GM12892 (cell line): ENCODE measurements at regions not wholly inside any gene's neighbourhood (a gene's known extent, or its start where the extent isn't known, plus 50 kb on each side); places are given as distances from the start of the nearest gene placed in this dataset.
"Not testable (repeated sequence)": the region's sequence is repeated elsewhere in the genome, so short reads cannot be mapped to it uniquely, and the experiment has no call there.

Source experiments
- DNase-seq: peaks from one replicate; pipeline ENCODE4 v3.0.0; 2011; ENCODE audit not compliant: insufficient read length
- FAIRE-seq: peaks from 2 replicates; lab custom pipeline; 2011; peaks lifted over from hg19 to GRCh38; lab: Jason Lieb, UNC
- POLR2A ChIP-seq: IDR thresholded peaks from 2 replicates; pipeline ENCODE4 v1.6.1; 2011; ENCODE audit warnings: low read depth, low read length, control low read depth
- POLR2AphosphoS5 ChIP-seq: IDR thresholded peaks from 2 replicates; pipeline ENCODE4 v1.6.1; 2011; ENCODE audit warnings: low read depth, low read length, control low read depth
- TAF1 ChIP-seq: IDR thresholded peaks from 2 replicates; pipeline ENCODE4 v1.6.1; 2011; ENCODE audit warnings: low read depth, mild to moderate bottlenecking, control low read depth, low read length, borderline replicate concordance

DNA sequence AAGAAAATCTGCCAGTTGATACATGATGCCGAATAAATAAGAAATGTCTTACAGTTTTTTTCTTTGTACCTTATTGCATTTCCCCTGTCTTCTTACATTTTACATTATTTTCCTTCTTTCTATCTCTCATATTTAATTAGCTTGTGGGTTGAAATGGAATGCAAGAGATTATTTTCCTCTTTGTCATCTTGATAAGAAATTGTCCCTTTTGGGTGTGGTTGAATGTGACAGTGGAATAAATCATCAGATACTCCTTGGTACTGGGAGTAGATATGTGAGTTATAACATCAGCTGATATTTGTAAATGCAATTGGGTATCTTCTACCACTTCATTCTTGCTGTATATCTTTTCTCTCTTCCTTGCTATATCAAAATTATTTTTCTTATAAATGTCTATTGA, 997.4 kb downstream of the RAPGEF2 start:
- TF ChIP-seq POLR2A (no peak), POLR2AphosphoS5 (no peak), TAF1 (no peak)
- no peak for DNase-seq
- no peak for FAIRE-seq

DNA sequence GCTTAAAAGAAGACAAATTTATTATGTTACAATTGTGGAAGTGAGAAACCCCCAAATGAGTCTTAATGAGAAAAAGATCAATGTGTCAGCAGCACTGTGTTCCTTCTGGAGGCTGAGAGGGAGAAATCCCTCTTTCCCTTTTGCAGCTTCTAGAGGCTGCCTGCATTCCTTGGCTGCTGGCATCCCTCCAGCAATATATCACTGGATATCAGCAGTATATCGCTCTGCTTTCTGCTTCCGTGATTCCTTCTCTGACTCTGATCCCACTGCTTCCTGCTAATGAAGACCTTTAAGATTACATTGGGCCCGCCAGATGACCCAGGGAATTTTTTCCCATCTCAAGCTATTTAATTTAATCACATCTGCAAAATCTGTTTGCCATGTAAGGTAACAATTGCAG, 1008.0 kb downstream of the RAPGEF2 start:
- no peak for FAIRE-seq
- no peak for TF ChIP-seq POLR2AphosphoS5
- no peak for DNase-seq

DNA sequence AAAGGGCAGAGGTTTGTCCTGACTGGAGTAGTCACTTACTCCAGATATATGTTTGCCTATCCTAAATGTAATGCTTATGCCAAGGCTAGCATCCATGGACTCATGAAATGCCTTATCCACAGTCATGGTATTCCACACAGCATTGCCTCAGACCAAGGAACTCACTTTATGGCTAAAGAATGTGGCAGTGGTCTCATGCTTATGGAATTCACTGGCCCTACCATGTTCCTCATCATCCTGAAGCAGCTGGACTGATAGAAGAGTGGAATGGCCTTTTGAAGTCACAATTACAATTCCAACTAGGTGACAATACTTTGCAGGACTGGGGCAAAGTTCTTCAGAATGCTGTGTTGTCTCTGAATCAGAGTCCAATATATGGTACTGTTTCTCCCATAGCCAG, 1014.8 kb downstream of the RAPGEF2 start:
- no peak for TF ChIP-seq TAF1
- no peak for TF ChIP-seq POLR2A
- no peak for TF ChIP-seq POLR2AphosphoS5
- FAIRE-seq (no peak), DNase-seq (no peak)

DNA sequence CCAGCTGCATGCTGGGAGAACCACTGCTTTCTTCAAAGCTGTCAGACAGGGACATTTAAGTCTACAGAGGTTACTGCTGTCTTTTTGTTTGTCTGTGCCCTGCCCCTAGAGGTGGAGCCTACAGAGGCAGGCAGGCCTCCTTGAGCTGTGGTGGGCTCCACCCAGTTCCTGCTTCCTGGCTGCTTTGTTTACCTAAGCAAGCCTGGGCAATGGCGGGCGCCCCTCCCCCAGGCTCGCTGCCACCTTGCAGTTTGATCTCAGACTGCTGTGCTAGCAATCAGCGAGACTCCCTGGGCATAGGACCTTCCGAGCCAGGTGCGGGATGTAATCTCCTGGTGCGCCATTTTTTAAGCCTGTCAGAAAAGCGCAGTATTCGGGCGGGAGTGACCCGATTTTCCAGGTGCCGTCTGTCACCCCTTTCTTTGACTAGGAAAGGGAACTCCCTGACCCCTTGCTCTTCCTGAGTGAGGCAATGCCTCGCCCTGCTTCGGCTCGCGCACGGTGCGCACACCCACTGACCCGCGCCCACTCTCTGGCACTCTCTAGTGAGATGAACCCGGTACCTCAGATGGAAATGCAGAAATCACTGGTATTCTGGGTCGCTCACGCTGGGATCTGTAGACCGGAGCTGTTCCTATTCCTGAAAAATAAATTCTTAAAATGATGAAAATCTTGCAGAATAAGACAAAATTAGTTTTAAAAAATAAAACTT, 1022.9 kb downstream of the RAPGEF2 start:
- not testable (repeated sequence) for FAIRE-seq, DNase-seq

DNA sequence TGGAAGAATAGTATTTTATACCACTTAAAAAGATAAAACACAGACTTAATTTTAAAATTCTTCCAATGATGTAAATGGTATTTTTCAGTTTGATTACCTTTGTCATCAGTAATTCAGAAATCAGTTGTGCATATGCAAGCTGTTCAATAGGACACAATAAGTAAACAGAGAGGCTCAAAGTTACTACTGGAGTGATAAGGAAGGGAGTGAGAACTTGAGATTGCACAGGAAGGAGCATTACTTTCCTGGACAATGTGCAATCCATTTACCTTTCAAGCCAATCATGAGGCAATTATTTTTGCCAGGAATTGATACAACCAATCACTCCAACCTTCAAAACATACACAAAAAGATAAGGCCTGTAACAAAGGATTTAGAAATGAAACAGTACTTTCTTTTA, 1024.3 kb downstream of the RAPGEF2 start:
- FAIRE-seq (no peak), DNase-seq (no peak)
- TF ChIP-seq POLR2AphosphoS5: no peak
- TF ChIP-seq POLR2A: no peak
- TF ChIP-seq TAF1: no peak

DNA sequence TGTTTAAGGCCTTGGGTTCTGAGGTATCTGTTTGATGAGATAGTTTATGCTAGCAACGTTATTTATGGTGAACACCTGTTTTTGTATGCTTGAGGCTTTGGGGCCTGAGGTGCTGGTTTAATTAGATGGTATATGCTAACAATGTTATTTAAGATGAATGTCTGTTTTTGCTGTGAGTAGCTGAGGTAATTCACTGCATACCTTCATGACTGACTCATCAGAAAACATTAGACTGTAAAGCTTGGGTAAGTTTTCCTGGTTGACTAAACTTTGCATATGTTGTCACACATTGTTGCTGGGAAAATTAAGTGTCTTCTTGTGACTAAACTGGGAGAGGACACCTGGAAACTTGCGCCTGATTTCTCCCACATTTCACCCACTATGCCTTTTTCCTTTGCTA, 1026.6 kb downstream of the RAPGEF2 start:
- FAIRE-seq (no peak), DNase-seq (no peak)
- TF ChIP-seq POLR2A (no peak), TAF1 (no peak), POLR2AphosphoS5 (no peak)

DNA sequence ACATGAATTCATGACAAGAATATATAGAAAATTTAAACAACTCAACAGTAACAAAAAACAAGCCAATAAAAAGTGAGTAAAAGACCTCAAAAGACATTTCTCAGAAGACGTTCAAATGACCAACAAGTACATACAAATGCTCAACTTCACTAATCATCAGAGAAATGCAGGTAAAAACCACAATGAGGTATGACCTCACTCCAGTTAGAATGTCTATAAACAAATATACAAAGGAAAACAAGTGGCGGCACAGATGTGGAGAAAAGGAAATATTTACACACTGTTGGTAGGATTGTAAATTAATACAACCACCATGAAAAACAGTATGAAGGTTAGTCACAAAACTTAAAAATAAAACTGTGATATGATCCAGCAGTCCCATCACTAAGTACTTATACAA, 1033.1 kb downstream of the RAPGEF2 start:
- no peak for FAIRE-seq
- DNase-seq: no peak
- TF ChIP-seq POLR2A (no peak), TAF1 (no peak), POLR2AphosphoS5 (no peak)

DNA sequence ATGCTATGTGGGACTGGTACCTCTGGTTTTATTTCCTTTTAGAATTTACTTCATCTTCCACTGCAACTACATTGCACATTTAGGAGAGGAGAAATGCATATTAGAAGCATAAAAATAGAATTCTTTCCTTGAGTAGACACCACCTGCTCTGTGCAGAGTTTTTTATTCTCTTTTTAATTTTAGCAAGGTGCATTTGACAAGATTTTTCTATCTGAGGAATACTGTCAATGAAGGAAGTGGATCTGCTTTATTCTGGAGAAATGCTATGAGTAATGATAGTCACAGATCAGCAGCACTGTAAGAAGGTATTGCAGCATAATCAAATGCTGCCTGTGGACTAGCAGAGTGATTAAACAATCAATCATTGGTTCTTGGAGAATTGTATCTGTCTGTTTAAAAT, 1038.3 kb downstream of the RAPGEF2 start:
- no peak for DNase-seq
- FAIRE-seq: no peak
- TF ChIP-seq POLR2A: no peak
- no peak for TF ChIP-seq POLR2AphosphoS5
- TF ChIP-seq TAF1: no peak

DNA sequence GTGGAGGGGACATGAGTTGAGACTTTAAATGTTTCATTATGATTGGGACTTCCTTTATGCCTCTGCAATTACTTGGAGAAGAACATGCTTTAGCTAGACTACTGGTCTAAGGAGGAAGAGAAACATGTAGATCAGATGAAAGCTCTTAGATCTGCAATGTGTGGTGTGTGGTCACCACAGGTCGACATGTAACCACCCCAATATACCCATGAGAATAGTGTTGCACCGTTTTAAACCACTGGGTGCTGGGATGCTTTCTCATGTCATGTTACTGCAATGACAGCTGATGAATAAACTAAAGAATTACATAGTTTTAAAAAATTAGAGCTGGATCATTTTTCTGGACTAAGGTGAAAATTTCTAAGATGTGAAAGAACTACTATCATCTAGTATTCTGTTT, 1039.7 kb downstream of the RAPGEF2 start:
- DNase-seq (no peak), FAIRE-seq (no peak)
- TF ChIP-seq TAF1: no peak
- no peak for TF ChIP-seq POLR2A
- no peak for TF ChIP-seq POLR2AphosphoS5

DNA sequence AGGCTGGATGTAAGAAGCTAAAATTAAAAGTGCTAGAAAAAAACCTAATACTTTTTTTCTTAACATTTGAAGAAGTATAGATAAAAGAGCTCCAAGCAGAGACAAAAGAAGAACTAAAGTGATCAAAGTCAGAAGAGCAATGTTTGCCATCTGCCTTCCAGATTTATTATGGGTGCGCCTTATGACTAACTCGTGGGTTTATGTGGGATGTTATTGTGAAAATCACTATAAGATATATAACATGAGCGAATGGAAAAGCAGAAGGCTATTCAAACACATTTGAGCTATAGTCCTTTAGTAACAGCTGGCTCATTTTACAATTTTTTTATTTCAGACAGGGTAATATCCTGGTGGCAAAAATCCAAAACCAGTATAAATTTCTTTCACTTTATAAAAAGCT, 1040.7 kb downstream of the RAPGEF2 start:
- TF ChIP-seq POLR2AphosphoS5 (no peak), POLR2A (no peak), TAF1 (no peak)
- FAIRE-seq: no peak
- no peak for DNase-seq

DNA sequence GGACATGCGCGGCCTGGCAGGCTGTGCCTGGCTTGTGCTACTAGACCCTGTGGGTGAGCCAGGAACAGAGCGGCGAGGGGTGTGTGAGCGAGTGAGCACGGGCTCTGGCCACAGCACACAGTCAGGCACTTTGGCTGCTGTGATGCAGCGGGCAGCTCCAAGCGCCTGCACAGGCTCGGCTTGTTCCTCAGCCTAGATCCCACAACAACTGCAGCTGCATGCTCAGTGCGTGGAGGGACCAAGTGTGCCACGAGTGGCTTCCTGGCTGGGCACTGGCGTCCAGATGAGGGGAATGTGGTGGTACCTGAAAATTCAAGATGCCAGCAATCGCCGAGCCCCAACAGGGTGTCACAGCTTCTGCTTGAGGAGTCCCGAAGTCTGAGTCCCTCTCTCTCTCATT, 1056.6 kb downstream of the RAPGEF2 start:
- TF ChIP-seq TAF1 (no peak), POLR2AphosphoS5 (no peak), POLR2A (no peak)
- no peak for FAIRE-seq
- DNase-seq: no peak

DNA sequence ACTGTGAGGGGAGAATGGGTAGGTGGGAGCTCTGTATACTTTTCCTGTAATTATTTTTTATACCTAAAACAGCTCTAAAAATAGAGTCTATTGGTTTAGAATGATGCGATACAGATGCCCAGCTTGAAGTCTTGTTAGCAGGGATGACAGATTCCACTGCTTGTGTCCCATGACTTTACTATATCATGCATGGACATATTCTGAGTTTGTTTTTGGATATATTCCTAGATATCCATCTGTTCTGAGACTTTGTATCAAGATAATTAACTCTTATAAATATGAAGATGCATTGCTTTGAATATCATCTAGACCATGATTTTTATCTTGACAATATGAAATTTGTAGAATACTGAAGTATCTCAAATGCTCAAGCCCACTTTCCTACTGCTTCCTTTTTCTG, 1058.1 kb downstream of the RAPGEF2 start:
- TF ChIP-seq POLR2A (no peak), TAF1 (no peak), POLR2AphosphoS5 (no peak)
- FAIRE-seq (no peak), DNase-seq (no peak)

DNA sequence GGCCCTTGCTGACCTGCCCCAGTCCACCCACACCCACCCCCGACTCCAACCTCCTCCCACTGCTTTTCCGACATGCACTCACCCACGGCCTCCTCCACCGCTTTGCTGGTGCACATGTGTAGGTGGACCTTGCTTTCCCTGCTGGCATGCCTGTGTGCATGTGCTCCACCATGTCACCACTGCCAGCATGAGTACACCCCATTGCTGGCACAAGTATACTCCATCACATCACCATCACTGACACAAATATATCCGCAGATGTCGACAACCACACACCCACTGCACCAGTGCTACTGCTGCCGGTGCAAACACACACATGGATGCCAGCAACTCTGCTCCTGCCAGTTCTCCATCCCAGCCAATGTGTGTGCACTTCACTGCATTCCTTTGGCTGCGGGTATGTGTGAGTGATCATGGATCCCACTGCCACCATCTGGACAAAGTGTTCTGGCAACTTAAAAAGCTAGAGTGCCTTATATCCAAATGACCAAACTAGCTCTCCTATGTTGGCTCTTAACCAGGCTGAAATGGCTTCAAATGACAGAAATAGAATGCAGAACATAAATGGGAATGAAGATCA, 1072.3 kb downstream of the RAPGEF2 start:
- DNase-seq (no peak), FAIRE-seq (no peak)
- TF ChIP-seq POLR2AphosphoS5 (no peak), POLR2A (no peak), TAF1 (no peak)

DNA sequence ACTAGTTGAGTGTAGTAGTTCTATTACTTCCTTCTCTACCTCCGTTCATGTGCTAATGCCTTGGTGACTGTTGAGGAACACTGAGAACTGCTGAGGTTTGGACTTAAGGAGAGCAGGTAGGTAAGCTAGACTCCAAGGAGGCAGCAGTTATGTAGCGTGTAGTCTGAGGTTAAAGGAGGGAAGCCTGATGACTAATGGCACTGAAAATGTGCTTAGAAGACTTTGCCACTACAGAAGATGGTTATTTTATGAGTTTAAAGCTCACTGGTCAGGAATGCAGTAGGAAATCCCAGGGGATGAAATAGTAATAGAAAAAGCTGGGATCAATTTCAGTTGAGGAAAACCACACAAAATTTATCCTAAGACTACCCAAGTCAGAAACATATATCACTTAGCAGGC, 1077.3 kb downstream of the RAPGEF2 start:
- FAIRE-seq (no peak), DNase-seq (no peak)
- TF ChIP-seq POLR2AphosphoS5: no peak
- no peak for TF ChIP-seq POLR2A
- TF ChIP-seq TAF1: no peak
